Ishikawa (cell line): ENCODE measurements at regions not wholly inside any gene's neighbourhood (a gene's known extent, or its start where the extent isn't known, plus 50 kb on each side); places are given as distances from the start of the nearest gene placed in this dataset.

Experiments
- CEBPB ChIP-seq: IDR thresholded peaks from 2 replicates; pipeline ENCODE4 v1.6.1; 2012
- CREB1 ChIP-seq: IDR thresholded peaks from 2 replicates; pipeline ENCODE4 v1.6.1; 2012; ENCODE audit warnings: low read depth
- EGR1 ChIP-seq: IDR thresholded peaks from 2 replicates; pipeline ENCODE4 v1.6.1; 2012
- EP300 ChIP-seq: IDR thresholded peaks from 2 replicates; pipeline ENCODE4 v1.6.1; 2012; ENCODE audit warnings: borderline replicate concordance
- FOXM1 ChIP-seq: IDR thresholded peaks from 2 replicates; pipeline ENCODE4 v1.6.1; 2012; ENCODE audit warnings: low read depth, borderline replicate concordance
- MAX ChIP-seq: IDR thresholded peaks from 2 replicates; pipeline ENCODE4 v1.6.1; 2012
- NFIC ChIP-seq: IDR thresholded peaks from 2 replicates; pipeline ENCODE4 v1.6.1; 2012
- RAD21 ChIP-seq: IDR thresholded peaks from 2 replicates; pipeline ENCODE4 v1.6.1; 2012; ENCODE audit warnings: low read depth
- REST ChIP-seq: IDR thresholded peaks from 2 replicates; pipeline ENCODE4 v1.6.1; 2012; ENCODE audit warnings: low read depth, mild to moderate bottlenecking
- TAF1 ChIP-seq: IDR thresholded peaks from 2 replicates; pipeline ENCODE4 v1.6.1; 2012; ENCODE audit warnings: low read depth, mild to moderate bottlenecking
- TCF12 ChIP-seq: IDR thresholded peaks from 2 replicates; pipeline ENCODE4 v1.6.1; 2012; ENCODE audit warnings: low read depth
- TEAD4 ChIP-seq: IDR thresholded peaks from 2 replicates; pipeline ENCODE4 v1.6.1; 2012
- USF1 ChIP-seq: IDR thresholded peaks from 2 replicates; pipeline ENCODE4 v1.6.1; 2012
- YY1 ChIP-seq: IDR thresholded peaks from 2 replicates; pipeline ENCODE4 v1.6.1; 2012; ENCODE audit warnings: low read depth
- ZBTB7A ChIP-seq: IDR thresholded peaks from 2 replicates; pipeline ENCODE4 v1.6.1; 2012; ENCODE audit warnings: low read depth

GRCh38 chr1:234546890-234547788 lies 62.8 kb downstream of the IRF2BP2 start:
- TF ChIP-seq TCF12 (no peak), CEBPB (no peak), EP300 (no peak), NFIC (no peak), RAD21 (no peak), USF1 (no peak), CREB1 (no peak), FOXM1 (no peak), MAX (no peak), ZBTB7A (no peak), TEAD4 (no peak), EGR1 (no peak), TAF1 (no peak), YY1 (no peak), REST (no peak)

- no peak for TF ChIP-seq TCF12
- no peak for TF ChIP-seq TEAD4
- no peak for TF ChIP-seq YY1
- TF ChIP-seq CEBPB = no peak
- no peak for TF ChIP-seq CREB1
- TF ChIP-seq TAF1 = no peak
- no peak for TF ChIP-seq EP300
- TF ChIP-seq RAD21 = no peak
- TF ChIP-seq REST = no peak
- no peak for TF ChIP-seq NFIC
- TF ChIP-seq USF1 = no peak
These were observed 63.6 kb downstream of the IRF2BP2 start for GRCh38 chr1:234546387-234546704.

GRCh38 chr1:234545517-234546386 lies 64.2 kb downstream of the IRF2BP2 start:
- no peak for TF ChIP-seq TCF12
- TF ChIP-seq EGR1 = no peak
- no peak for TF ChIP-seq EP300

- no peak for TF ChIP-seq ZBTB7A
- no peak for TF ChIP-seq MAX
These were observed 65.2 kb upstream of the TARBP1 start for GRCh38 chr1:234544087-234544579.

GRCh38 chr1:234543442-234544086 lies 64.6 kb upstream of the TARBP1 start:
- TF ChIP-seq FOXM1 = no peak
- no peak for TF ChIP-seq USF1
- no peak for TF ChIP-seq CEBPB
- TF ChIP-seq RAD21 = no peak
- no peak for TF ChIP-seq CREB1
- TF ChIP-seq YY1 = no peak
- TF ChIP-seq TCF12 = no peak
- TF ChIP-seq TAF1 = no peak
- no peak for TF ChIP-seq TEAD4
